DOHH2 (cell line): ENCODE measurements at regions not wholly inside any gene's neighbourhood (a gene's known extent, or its start where the extent isn't known, plus 50 kb on each side); places are given as distances from the start of the nearest gene placed in this dataset.

Experiments
- EZH2phosphoT487 ChIP-seq: fragments of 200-600 bp; sonication (generic); IDR thresholded peaks from 2 replicates; pipeline ENCODE4 v1.6.1; 2017; ENCODE audit warnings: borderline replicate concordance, mild to moderate bottlenecking, antibody characterized with exemption, low read length, moderate library complexity, mixed read lengths
- TF ChIP-seq, protein P1 (sequence below): fragments of 200-600 bp; sonication (generic); IDR thresholded peaks from one replicate; pipeline ENCODE4 v1.5.1; 2014; ENCODE audit warnings: antibody characterized with exemption, mild to moderate bottlenecking, low read depth, low read length; ENCODE audit not compliant: poor library complexity, severe bottlenecking

- TF ChIP-seq EZH2phosphoT487 = no peak
- TF ChIP-seq, protein P1, sequence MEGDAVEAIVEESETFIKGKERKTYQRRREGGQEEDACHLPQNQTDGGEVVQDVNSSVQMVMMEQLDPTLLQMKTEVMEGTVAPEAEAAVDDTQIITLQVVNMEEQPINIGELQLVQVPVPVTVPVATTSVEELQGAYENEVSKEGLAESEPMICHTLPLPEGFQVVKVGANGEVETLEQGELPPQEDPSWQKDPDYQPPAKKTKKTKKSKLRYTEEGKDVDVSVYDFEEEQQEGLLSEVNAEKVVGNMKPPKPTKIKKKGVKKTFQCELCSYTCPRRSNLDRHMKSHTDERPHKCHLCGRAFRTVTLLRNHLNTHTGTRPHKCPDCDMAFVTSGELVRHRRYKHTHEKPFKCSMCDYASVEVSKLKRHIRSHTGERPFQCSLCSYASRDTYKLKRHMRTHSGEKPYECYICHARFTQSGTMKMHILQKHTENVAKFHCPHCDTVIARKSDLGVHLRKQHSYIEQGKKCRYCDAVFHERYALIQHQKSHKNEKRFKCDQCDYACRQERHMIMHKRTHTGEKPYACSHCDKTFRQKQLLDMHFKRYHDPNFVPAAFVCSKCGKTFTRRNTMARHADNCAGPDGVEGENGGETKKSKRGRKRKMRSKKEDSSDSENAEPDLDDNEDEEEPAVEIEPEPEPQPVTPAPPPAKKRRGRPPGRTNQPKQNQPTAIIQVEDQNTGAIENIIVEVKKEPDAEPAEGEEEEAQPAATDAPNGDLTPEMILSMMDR = no peak
Observed at GRCh38 chr2:78065366-78065765, 543.2 kb upstream of the LRRTM4 start.
